ENCODE measurements at regions not wholly inside any gene's neighbourhood (a gene's known extent, or its start where the extent isn't known, plus 50 kb on each side); places are given as distances from the start of the nearest gene placed in this dataset.

DNA sequence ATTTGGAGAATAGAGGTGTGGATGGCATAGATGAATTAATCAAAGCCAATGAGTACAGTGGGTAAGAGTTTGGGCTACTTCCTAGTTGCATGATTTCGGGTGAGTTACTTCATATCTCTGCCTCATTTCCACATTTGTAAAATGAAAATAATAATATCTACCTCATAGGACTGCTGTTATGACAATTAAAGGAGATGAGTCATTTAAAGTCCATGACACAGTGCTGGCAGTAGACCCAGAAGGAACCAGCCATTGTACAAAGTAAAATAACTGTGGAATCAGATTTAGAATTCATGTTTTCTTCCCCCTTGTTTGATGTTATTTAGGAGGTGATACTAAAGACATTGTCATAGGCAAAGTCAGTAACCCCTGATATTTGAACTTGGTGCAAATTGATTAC lies 139.5 kb upstream of the SLC27A6 start:
- TF ChIP-seq, protein P1, sequence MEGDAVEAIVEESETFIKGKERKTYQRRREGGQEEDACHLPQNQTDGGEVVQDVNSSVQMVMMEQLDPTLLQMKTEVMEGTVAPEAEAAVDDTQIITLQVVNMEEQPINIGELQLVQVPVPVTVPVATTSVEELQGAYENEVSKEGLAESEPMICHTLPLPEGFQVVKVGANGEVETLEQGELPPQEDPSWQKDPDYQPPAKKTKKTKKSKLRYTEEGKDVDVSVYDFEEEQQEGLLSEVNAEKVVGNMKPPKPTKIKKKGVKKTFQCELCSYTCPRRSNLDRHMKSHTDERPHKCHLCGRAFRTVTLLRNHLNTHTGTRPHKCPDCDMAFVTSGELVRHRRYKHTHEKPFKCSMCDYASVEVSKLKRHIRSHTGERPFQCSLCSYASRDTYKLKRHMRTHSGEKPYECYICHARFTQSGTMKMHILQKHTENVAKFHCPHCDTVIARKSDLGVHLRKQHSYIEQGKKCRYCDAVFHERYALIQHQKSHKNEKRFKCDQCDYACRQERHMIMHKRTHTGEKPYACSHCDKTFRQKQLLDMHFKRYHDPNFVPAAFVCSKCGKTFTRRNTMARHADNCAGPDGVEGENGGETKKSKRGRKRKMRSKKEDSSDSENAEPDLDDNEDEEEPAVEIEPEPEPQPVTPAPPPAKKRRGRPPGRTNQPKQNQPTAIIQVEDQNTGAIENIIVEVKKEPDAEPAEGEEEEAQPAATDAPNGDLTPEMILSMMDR (IDR thresholded peaks at IDR 0.05): no peak
- no peak for TF ChIP-seq POLR2A (IDR thresholded peaks at IDR 0.05)
